HT-29 (cell line): ENCODE measurements at regions not wholly inside any gene's neighbourhood (a gene's known extent, or its start where the extent isn't known, plus 50 kb on each side); places are given as distances from the start of the nearest gene placed in this dataset.

ENCODE experiments used
- DNase-seq: peaks from one replicate; pipeline ENCODE4 v3.0.0-alpha.2; 2015; ENCODE audit warnings: low spot score

- no peak for DNase-seq
Measured at GRCh38 chr9:81532251-81532650, 157.1 kb downstream of the TLE1 start.

GRCh38 chr9:81531511-81531910 is 157.8 kb downstream of the TLE1 start:
- no peak for DNase-seq

- no peak for DNase-seq
Measured at GRCh38 chr9:81530846-81531245, 158.5 kb downstream of the TLE1 start.

- no peak for DNase-seq
Measured at GRCh38 chr9:81530310-81530810, 159.0 kb downstream of the TLE1 start.

- peak; percentile 20 for DNase-seq
Measured at GRCh38 chr9:81529556-81530193, 159.7 kb downstream of the TLE1 start.

- DNase-seq: no peak
Measured at GRCh38 chr9:81526587-81526986, 162.8 kb downstream of the TLE1 start.

GRCh38 chr9:81522716-81523551 is 166.4 kb downstream of the TLE1 start:
- peak; percentile 81 for DNase-seq

GRCh38 chr9:81521892-81522291 is 167.5 kb downstream of the TLE1 start:
- no peak for DNase-seq

- DNase-seq: no peak
Measured at GRCh38 chr9:81519816-81520495, 169.4 kb downstream of the TLE1 start.

GRCh38 chr9:81517954-81518353 is 171.4 kb downstream of the TLE1 start:
- no peak for DNase-seq

- DNase-seq: no peak
Measured at GRCh38 chr9:81513059-81513458, 176.3 kb downstream of the TLE1 start.

- DNase-seq: no peak
Measured at GRCh38 chr9:81512641-81513040, 176.7 kb downstream of the TLE1 start.

GRCh38 chr9:81508476-81508875 is 180.9 kb downstream of the TLE1 start:
- DNase-seq: no peak

GRCh38 chr9:81506941-81507864 is 182.1 kb downstream of the TLE1 start:
- DNase-seq: no peak

- no peak for DNase-seq
Measured at GRCh38 chr9:81499594-81499993, 189.8 kb downstream of the TLE1 start.

GRCh38 chr9:81499021-81499454 is 190.3 kb downstream of the TLE1 start:
- DNase-seq: no peak

GRCh38 chr9:81498576-81498975 is 190.8 kb downstream of the TLE1 start:
- DNase-seq: no peak

- no peak for DNase-seq
Measured at GRCh38 chr9:81497091-81497490, 192.3 kb downstream of the TLE1 start.

- DNase-seq: peak; percentile 44
Measured at GRCh38 chr9:81492710-81493447, 196.5 kb downstream of the TLE1 start.

- DNase-seq: no peak
Measured at GRCh38 chr9:81490605-81491331, 198.6 kb downstream of the TLE1 start.
